SKM-1 treated with dmso at 0.1 percent for 144 hours (cell line): ENCODE measurements at regions not wholly inside any gene's neighbourhood (a gene's known extent, or its start where the extent isn't known, plus 50 kb on each side); places are given as distances from the start of the nearest gene placed in this dataset.
"Not testable (repeated sequence)": the region's sequence is repeated elsewhere in the genome, so short reads cannot be mapped to it uniquely, and the experiment has no call there.

Source experiments
- DNase-seq: peaks from one replicate; lab custom pipeline; 2025; ENCODE audit not compliant: unreplicated experiment; lab: John Stamatoyannopoulos, UW

DNA sequence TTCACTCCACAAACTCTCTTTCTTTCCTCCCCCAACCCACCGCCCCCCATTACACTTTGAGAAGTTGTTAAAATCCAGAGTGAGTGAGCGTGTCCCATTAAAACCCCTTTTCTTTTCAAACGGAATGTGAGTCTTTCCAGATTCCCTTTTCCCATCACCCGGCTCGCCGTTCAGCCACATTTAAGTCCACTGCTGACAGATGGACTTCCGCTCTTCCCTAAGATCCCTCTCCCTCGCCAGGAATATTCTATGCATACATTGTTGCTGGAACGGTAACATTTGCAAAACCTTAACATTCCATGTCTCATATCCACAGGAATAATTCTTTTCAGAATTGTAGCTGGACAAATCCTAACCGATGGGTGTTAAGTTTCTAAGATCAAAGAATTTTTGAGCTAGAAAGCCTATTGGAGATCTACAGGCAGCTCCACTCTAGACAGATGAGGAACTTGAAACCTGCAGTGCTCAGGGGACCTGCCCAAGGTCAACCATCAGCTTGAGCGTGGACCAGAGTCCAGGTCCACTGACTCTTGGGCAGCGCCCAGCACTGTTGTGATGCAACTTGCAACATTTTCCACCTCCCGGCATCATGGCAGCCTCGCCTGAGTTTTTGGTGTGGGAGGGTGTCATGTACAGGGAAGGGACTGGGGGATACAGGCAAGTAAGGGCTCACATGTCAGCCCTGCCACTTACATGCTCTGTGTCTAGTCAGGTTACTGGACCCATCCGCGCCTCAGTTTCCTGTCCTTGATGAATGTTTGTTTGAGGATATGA lies 500.1 kb downstream of the CCDC171 start:
- DNase-seq, result no peak

DNA sequence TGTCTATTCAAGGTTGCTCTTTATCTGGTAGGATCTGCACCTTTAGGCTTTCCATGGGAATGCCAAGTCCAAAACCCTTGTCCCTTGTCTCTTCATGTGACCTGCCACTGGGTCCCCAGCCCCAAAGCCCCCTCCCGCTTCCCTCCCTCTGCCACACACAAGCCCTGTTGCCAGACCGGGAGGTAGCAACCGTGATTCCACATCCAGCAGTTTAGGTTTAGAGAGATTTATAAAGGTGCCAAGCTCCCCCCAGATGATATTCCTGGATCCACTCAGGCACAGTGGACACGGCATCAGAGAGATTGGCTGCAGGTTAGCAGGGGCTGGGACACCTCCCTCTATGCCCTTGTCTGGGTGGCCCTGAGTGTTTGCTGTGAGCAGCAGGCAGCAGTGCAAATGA lies 504.7 kb downstream of the CCDC171 start:
- DNase-seq, result no peak

DNA sequence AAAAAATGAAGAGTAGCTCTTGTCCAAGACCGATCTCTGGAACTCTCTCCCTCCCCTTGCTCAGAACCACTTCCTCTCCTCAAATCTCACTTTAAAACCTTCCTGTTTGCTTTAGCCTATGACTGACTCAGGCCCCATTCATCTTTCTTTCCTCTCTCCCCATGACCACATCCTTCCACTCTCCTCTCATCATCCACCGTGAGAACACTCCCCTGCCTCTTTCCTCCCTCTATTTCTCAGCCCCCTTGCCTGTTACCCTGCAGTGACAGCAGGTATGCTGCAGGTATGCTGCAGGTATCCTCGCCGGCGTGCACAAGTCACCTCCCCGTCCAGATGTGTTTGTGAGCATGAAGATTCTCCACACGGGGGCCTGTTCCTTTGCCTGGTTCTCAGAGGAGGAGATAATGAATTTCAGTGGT lies 505.3 kb downstream of the CCDC171 start:
- DNase-seq, result peak; percentile 25

DNA sequence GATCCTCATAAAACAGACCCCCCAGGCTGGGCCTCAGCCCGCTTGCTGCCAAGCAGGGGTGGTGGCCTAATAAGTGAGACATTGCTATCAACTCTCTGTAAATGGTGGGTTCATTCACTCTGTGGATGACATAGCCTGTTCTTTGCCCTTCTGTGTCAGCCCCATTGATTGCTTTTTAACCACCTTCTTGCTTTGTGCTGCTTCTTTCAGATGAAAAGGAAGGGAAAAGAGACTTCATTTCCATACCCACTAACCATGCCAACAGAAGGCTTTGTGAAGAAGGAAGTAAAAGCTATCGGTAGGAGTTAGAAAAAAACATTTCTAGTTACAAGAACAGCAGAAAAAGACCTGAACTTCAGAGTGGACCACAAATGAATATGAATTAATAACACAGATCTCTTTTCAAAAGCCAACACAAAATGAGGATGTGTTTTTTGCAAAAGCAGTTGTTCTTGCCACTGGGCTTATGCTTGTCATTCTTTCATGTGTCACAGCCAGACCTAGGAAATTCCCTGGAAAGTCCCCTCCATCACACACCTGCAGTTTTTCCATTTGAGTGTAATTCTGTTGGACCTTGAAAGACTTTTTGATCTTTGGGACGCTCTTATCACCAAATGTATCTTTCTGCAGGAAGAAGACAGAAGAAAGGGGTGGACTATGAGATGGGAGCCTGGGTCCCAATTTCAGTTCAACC lies 507.7 kb downstream of the CCDC171 start:
- no peak for DNase-seq

DNA sequence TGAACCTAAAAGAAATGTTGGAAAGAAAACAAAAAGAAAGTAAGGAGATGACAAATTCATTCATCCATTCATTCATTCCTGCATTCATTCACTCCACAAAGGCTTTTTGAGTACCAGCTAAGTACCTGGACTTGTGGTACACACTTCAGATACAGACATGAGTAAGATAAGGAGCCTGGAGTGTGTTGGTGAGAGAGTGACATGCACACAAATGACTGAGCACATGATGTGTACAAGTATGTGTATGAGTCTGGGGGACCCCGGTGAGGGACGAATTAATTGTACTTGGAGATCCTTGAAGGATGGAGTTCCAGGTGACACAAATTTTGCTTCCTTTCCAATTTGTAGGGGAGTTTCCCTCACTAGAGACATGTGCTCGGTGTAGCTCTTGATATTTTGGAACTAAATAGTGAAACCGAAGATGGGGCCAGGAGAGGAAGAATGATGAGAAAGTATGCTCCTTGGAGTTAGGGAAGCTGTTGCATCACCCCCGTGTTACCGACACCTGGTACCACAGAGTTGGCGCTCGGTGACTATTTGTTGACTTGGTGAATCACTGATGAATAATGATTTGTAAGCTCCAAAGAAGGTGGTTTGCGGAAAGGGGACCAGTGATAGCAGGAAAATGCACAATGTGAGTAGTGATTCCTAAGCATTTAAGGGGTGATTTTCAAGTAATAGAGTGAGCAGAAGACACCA lies 509.8 kb downstream of the CCDC171 start:
- no peak for DNase-seq

DNA sequence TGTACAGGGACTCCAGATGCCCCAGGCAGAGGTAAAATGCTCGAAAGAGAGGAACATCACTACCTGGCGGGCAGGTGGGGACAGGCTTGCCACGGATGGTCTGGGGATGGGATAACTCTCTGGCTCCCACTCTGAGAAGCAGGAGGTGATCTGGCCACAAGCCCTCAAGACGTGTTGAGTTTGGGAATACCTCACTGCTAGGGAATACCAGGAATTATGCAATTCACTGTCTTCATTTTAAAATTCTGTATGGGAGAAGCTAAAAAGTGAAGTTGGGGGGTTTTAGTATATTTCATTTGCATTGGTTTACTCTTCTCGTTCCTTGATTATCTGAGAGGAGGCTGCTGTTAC lies 510.4 kb downstream of the CCDC171 start:
- DNase-seq, result no peak

DNA sequence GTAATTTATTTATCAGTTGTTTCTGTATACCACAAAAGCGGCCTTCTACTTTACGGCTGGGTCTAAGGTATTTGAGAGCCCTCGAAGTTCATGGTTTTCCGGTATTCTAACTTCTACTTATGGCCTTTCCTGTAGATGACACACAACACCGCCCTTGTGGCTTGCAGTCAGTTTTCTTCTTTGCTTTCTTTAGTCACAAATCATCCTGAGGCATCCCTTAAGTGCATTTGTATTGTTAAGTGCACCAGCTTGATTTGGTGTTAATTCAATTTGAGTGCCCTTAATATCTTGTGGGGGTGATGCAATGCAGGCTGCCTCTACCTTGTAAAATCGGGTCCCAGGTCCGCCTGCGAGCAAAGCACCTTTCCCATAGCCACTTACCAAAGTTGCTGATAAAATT lies 511.9 kb downstream of the CCDC171 start:
- DNase-seq, result no peak

DNA sequence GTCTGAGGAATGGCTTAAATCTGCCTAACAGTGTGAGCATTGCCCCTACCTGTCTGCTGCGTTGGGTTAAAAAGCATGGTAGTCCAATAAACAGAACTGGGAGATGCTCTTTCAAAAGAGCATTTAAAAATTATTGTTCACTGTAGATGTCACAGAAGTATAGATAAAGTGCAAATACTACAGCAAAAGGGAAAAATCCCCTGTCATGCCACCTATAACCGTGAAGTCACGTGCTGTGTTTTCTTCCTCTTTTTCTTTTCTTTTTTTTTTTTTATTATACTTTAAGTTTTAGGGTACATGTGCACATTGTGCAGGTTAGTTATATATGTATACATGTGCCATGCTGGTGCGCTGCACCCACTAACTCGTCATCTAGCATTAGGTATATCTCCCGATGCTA lies 513.4 kb downstream of the CCDC171 start:
- DNase-seq, result not testable (repeated sequence)

DNA sequence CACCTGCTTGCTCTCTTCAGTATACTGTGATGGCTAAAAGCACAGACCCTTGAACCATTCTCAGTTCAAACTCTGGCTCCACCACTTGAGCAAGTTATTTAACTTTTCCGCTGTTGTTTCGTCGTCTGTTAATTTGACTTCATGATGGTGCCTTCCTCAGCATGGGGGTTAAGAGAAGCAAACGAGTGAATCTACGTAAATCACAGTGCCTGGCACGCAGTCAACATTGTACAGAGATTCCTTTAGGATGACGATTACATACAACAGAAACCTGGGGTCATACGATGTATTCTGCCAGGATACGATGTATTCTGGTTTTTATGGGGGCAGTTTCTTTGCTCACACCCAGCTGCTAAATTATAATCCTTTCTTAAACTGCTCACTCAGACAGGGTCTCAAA lies 515.6 kb downstream of the CCDC171 start:
- no peak for DNase-seq

DNA sequence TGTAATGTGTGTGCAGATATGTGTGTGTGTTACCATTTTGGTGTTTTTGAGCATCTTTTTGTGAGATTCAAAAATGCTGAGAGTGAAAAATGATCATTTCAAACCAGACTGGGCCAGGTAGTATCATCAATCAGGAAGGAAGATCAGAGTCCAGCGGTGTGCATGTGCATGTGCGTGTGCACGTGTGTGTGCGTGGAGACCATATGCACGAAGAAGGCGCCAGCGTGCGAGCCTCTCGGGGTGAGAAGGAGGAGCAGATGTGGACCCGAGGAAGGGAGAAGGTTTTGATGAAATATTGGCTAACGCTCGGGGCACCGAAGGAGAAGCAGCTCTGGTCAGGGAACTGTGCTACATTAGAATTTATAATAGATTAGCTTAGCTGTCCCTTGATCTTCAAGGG lies 516.4 kb downstream of the CCDC171 start:
- no peak for DNase-seq

DNA sequence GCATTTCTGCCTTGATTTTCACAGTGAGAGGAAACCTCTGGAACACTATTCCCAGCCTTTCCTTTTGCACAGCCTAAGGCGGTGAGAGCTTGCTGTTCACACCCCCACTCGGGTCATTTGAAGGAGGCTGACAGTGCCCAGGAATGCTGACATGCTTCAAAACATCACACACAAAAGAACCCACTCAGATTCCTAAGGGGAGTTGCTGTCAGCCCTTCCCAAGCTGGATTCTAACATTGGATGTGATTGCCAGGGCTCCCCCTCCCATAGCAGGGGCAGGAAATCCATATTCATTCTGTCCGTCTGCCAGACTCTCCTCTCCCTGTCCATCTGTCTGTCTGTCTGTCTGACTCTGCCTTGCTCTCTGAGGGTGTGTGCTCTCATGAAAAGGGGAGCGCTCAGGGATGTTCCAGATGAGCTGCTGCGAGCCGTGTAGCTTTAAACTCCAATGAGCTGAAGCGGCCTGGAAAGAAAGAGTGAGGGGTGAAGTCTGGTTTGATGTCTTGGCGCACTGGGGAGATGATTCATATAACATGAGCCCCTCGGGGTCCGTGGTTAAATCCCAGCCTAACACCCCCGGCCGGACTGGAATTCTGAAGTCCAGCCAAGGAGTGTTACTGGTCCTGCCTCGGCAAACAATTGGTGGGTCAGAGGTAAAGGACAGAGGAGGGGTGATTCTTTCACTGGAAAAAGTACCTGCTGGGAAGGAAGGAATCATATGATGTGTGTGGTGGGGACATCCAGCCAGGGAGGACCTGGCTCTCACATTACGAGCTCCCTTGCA lies 517.0 kb downstream of the CCDC171 start:
- DNase-seq, result no peak

DNA sequence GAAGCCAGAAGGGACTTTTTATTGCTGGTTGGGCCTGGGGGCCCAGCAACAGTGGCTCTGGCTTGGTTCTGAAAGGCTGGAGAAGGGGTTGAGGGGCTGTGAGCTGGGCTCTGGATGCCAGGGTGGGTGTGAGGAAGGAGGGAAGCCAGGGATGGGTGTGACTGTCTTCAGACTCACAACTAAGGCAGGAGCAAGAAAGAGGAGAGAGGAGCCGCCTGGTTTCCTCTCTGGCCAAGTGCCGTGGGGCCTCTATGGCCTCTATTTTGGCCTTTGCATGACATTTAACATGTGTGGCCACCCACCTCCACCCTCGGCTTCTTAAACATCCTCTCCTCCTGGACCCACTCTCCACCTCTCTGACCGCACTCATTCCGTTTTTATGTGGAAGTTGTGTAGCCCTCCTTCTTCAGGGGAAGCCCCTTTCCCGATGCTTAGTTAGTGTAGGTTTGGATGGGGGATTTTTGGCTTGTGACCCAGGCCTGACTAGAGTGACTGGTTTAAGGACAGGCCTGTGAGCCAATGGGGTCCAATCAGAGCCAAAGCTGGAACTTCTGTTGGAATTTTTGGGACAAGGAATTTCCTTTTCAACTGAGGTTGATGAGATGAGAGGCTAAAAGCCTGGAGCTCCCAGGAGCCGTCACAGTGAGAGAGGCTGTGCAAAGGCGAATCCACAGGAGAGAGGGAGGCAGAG lies 517.8 kb downstream of the CCDC171 start:
- DNase-seq, result no peak

DNA sequence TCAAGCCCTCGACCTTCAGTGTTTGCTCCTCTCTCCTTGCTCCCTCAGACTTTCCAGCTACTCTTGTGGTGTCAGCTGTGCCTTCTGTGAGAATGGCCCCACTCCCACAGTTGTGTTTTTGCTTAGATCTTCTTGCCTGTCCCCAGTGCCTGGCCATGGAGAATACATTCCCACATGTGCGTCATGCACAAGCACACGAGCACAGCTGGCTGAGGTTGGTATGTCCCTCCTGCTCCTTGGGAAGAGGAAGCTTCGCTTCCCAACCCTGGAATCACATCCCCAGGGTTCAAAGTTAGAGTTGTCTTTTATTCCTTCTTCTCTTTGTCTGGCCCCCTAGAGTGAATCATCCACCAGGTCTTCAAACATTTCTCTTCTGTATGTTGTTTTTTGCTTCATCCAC lies 518.6 kb downstream of the CCDC171 start:
- no peak for DNase-seq

DNA sequence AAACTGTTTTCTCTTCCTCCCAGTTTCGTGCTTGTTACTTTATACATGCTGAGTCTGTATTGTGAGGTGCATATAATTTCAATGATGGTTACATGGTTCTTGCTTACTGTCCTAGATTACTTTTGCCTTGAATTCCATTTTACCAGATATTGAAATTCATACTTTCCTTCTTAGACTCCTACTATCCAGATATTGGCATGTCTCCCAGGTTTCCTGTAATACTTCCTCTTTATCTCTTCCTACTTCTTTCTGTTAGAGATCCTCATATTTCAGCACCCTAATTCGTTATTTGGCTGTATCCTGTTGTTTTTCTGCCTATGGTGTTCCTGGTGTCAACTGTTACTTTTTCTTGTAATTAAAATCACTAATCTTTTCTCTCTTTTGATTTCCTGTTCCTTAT lies 522.1 kb downstream of the CCDC171 start:
- DNase-seq, result no peak

DNA sequence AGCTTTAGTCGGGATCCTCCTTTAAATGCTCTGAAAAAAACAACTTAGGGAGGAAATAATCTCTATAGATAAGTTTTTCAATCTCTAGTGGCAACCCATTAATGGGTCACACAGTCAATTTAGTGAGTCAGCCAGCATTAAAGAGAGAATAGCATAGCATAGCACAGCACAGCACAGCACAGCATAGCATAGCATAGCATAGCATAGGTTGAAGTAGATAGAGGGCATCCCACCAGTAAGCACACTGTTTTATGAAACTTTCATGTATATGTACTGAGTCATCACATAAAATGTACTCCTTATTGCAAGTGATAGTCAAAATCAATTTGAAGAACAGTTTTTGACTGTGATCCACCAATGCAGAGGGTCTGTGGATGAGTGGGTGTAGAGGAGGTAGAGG lies 522.9 kb downstream of the CCDC171 start:
- no peak for DNase-seq

DNA sequence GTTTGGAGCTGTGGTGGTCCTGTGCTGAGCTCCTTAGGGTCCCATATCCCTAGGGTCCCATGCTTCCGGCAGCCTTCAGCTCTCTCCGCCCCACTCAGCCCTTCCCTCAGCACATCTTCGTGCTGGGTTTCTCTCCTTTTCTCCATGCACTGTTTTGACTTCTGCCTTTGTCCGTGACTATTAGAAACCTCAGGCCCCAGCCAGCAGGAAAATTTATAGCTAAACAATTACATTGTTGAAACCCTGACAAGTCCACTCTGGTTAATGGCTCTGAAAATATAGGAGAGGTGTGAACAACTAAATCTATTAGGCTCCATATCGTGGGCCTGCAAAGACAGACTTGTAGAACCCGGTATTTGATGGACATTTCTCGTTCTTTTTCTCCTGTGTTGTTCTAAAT lies 523.7 kb downstream of the CCDC171 start:
- DNase-seq, result no peak

DNA sequence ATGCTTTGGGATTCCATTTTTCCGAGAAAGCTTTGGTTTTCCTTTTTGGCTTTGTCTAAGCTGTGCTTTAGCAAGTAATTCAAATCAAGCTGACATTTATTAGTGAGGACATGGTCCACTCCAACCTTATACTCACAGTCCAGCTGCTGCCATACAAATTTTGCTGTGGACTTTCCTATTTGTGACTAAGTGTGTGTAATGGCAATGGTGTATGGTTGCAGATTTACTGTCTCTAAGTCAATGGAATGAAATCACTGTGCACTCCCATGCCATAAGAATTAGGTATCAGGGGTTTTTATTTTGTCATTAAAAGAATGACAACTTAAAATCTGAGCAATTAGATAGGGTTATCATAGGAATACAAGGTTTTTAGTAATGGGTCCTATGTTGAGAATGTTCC lies 530.0 kb downstream of the CCDC171 start:
- DNase-seq, result no peak

DNA sequence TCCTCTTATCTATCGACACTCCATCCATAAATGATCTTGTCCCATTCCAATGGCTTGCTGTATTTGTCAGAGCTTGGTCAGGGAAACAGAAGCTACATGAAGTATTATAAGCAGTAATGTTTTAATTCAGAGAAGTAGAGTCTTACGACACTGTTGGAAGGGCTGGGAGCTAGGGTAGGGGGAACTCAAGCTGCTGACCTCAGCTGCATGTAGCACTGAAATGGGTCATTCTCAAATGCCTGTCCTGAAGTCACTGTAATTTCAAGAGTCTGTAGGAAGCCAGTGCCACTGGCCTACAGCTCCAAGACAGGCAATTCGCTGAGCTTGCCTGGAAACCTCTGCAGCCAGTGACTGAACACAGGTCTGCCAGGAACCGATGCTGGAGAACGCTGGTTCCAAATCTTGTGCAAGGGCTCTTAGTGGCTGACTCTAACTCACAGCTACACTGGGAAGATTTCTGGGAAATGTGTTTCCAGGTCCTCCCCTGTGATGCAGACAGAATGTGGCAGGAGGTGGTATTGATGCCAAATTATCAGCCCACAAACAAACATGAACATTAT lies 532.4 kb downstream of the CCDC171 start:
- no peak for DNase-seq

DNA sequence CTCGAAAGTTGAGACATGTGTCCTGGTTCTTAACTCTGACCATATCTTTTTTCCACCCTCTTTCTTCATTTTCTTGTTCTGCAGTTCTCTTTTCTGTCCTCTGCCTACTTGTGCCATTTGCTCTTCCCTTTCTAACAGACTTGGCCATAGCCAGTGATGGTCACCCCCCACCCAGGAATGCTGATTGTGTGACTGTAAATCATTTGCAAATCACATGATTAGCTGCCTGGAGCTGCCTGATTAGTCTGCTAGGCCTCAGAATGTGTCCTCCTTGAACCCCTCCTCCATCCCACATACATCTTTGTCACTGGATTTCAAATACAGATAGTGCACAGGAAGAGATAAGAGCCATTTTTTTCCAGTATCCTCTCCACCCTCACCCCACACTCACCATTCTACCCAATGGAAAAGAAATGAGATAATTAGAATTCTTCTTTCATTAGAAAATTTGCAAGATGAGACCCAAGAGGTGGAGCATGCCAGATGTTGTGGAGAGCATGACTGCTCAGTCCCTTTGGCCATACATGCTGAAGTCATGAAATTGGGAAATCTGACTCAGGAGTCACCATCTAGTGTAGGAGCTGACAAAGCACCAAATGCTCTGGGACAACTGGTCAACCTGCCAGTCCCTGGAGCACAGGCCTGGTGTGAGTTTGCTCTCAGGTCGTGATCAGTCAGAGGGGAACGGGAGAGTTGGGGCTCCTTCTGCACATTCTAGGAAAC lies 538.2 kb downstream of the CCDC171 start:
- DNase-seq, result no peak
